ENCODE measurements at regions not wholly inside any gene's neighbourhood (a gene's known extent, or its start where the extent isn't known, plus 50 kb on each side); places are given as distances from the start of the nearest gene placed in this dataset.

GRCh38 chr15:25188051-25188450 lies 233.3 kb downstream of the SNRPN start:
- no peak overlapping the region for H3K4me3 ChIP-seq (ENCODE audit: low read depth, low read length)
- DNase-seq (ENCODE audit: low read depth), result no peak
- TF ChIP-seq CTCF (IDR thresholded peaks at IDR 0.05; ENCODE audit: low read depth, low read length) (no peak), MAX (IDR thresholded peaks at IDR 0.05; ENCODE audit: low read depth, low read length) (no peak), MYC (IDR thresholded peaks at IDR 0.05; ENCODE audit: low read depth, low read length) (no peak), POLR2A (IDR thresholded peaks at IDR 0.05; ENCODE audit: extremely low read depth, insufficient read length) (no peak)

- DNase-seq (ENCODE audit: low read depth), result no peak
- TF ChIP-seq MYC (IDR thresholded peaks at IDR 0.05; ENCODE audit: low read depth, low read length) (no peak), CTCF (IDR thresholded peaks at IDR 0.05; ENCODE audit: low read depth, low read length) (no peak), MAX (IDR thresholded peaks at IDR 0.05; ENCODE audit: low read depth, low read length) (no peak), POLR2A (IDR thresholded peaks at IDR 0.05; ENCODE audit: extremely low read depth, insufficient read length) (no peak)
- no peak overlapping the region for H3K4me3 ChIP-seq (ENCODE audit: low read depth, low read length)
Observed at GRCh38 chr15:25188551-25189101, 233.8 kb downstream of the SNRPN start.

- DNase-seq (ENCODE audit: low read depth), result no peak
- H3K4me3 ChIP-seq (ENCODE audit: low read depth, low read length), result no peak overlapping the region
- no peak for TF ChIP-seq MAX (IDR thresholded peaks at IDR 0.05; ENCODE audit: low read depth, low read length)
- no peak for TF ChIP-seq MYC (IDR thresholded peaks at IDR 0.05; ENCODE audit: low read depth, low read length)
- TF ChIP-seq POLR2A (IDR thresholded peaks at IDR 0.05; ENCODE audit: extremely low read depth, insufficient read length), result no peak
- no peak for TF ChIP-seq CTCF (IDR thresholded peaks at IDR 0.05; ENCODE audit: low read depth, low read length)
Observed at GRCh38 chr15:25189551-25189950, 234.8 kb downstream of the SNRPN start.

- no peak overlapping the region for H3K4me3 ChIP-seq (ENCODE audit: low read depth, low read length)
Observed at GRCh38 chr15:25192651-25193050, 237.9 kb downstream of the SNRPN start.

GRCh38 chr15:25207369-25207768 lies 231.5 kb downstream of the UBE3A start:
- H3K4me3 ChIP-seq (ENCODE audit: low read depth, low read length), result no peak overlapping the region
- no peak for TF ChIP-seq POLR2A (IDR thresholded peaks at IDR 0.05; ENCODE audit: extremely low read depth, insufficient read length)
- TF ChIP-seq CTCF (IDR thresholded peaks at IDR 0.05; ENCODE audit: low read depth, low read length), result no peak
- TF ChIP-seq MYC (IDR thresholded peaks at IDR 0.05; ENCODE audit: low read depth, low read length), result no peak
- TF ChIP-seq MAX (IDR thresholded peaks at IDR 0.05; ENCODE audit: low read depth, low read length), result no peak
- no peak for DNase-seq (ENCODE audit: low read depth)

More at GRCh38 chr15:25192651-25193050, 237.9 kb downstream of the SNRPN start:
- TF ChIP-seq MAX (IDR thresholded peaks at IDR 0.05; ENCODE audit: low read depth, low read length) (no peak), CTCF (IDR thresholded peaks at IDR 0.05; ENCODE audit: low read depth, low read length) (no peak), MYC (IDR thresholded peaks at IDR 0.05; ENCODE audit: low read depth, low read length) (no peak), POLR2A (IDR thresholded peaks at IDR 0.05; ENCODE audit: extremely low read depth, insufficient read length) (no peak)
- DNase-seq (ENCODE audit: low read depth), result no peak

All from NB4 (cell line).